ENCODE measurements at regions not wholly inside any gene's neighbourhood (a gene's known extent, or its start where the extent isn't known, plus 50 kb on each side); places are given as distances from the start of the nearest gene placed in this dataset.

DNA sequence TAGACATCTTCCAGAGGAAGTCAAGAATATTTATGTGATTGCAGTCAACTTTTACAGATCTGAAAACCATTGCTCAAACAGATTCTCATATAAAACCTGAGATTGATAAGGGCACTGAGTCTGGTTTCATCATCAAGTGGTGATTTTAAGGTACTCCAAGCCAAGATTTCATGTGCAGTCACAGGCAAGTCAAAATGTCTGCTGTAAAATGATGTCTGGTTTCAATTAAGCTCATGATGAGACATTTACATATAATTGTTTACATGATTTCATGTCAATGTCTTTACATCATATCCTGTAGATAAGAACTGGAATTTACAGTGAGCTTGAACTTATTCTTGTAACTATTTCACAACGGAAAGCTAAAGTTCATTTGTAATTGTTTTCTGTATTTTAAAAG lies 1215.5 kb downstream of the ROBO2 start:
- TF ChIP-seq, protein P1, sequence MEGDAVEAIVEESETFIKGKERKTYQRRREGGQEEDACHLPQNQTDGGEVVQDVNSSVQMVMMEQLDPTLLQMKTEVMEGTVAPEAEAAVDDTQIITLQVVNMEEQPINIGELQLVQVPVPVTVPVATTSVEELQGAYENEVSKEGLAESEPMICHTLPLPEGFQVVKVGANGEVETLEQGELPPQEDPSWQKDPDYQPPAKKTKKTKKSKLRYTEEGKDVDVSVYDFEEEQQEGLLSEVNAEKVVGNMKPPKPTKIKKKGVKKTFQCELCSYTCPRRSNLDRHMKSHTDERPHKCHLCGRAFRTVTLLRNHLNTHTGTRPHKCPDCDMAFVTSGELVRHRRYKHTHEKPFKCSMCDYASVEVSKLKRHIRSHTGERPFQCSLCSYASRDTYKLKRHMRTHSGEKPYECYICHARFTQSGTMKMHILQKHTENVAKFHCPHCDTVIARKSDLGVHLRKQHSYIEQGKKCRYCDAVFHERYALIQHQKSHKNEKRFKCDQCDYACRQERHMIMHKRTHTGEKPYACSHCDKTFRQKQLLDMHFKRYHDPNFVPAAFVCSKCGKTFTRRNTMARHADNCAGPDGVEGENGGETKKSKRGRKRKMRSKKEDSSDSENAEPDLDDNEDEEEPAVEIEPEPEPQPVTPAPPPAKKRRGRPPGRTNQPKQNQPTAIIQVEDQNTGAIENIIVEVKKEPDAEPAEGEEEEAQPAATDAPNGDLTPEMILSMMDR (conservative IDR thresholded peaks at IDR 0.05; ENCODE audit: low read length) = no peak
- TF ChIP-seq EZH2phosphoT487 (IDR thresholded peaks at IDR 0.05; ENCODE audit: borderline replicate concordance) = no peak
